NCI-H2081 (cell line): ENCODE measurements at regions not wholly inside any gene's neighbourhood (a gene's known extent, or its start where the extent isn't known, plus 50 kb on each side); places are given as distances from the start of the nearest gene placed in this dataset.
A peak's percentile ranks its signal among the peaks of the same experiment; 100 is the strongest.
"Not testable (repeated sequence)": the region's sequence is repeated elsewhere in the genome, so short reads cannot be mapped to it uniquely, and the experiment has no call there.

Experiments
- DNase-seq, 2 experiments: peaks; one replicate each; lab custom pipeline; 2025; lab: John Stamatoyannopoulos, UW

DNA sequence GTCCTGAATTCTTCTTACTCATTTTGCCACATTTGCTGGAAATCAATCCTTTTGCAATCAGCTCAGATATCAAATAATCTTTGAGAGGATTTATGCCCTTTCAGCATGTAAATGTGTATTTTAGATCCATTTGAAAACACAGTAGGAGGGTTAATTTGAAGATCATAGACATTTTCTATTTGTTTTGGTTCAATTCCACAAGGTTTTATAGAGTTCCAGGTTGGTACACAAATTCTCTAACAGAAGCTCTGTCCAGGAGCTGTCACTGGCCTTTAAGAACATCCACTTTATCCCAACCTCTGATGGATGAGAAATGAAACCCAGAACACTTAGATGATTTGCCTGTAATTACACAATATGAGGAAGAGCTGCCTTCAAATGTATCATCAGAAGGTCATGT is 157.3 kb upstream of the CHAC2 start:
- DNase-seq = no peak

GRCh38 chr2:53609551-53609950 is 158.1 kb upstream of the CHAC2 start:
- DNase-seq = no peak

DNA sequence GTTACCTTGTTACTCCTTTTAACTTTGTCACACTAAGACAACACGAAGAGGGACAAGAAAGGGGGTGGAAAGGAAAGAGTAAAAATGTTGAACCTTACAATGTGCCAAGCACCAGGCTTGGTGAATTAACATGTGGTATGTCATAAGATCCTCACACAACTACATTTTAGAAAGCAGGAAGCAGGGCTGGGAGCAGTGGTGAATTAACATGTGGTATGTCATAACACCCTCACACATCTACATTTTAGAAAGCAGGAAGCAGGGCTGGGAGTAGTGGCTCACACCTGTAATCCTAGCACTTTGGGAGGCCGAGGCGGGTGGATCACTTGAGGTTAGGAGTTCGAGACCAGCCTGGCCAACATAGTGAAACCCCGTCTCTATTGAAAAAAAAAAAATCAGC is 159.3 kb upstream of the CHAC2 start:
- no peak for DNase-seq

DNA sequence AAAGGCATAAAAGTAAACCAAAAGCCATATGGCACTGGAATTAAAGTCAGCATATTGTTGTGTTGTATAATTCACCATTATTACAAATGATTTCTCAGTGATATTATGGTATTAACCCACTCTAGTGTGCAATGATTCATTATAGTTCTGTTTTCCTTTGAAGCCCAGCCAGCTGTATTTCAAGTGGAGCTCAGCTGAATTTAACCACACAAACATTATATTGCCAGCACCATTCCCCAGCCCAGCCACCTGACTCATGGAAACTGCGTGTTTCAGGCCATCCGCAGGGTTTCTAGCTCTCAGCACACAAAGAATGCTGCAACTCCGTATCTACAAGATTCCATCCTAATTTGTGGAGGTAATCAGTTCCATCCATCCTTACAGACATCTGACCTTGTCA is 166.8 kb upstream of the CHAC2 start:
- peak; percentile 21 to 49 for DNase-seq

- DNase-seq = not testable (repeated sequence)
Observed at GRCh38 chr2:53586733-53587612, 180.6 kb upstream of the CHAC2 start.

DNA sequence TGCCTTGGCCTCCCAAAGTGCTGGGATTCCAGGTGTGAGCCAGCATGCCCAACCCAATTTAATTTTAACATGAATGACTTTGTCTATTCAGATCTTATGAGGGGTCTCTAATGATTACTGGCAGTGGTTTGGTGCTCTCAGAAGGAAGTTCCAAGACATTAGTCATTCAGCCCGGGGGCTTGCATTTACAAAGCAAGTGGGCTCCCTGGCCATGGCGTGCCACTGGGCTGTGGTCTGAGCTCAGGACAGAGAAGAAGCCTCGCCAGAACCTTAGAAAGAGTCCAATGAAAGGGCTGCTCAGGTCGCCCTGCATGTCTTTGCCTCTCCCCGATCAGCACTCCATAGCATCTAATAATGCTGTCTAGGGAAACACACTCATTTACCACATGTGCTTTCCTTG is 182.6 kb upstream of the CHAC2 start:
- no peak for DNase-seq

DNA sequence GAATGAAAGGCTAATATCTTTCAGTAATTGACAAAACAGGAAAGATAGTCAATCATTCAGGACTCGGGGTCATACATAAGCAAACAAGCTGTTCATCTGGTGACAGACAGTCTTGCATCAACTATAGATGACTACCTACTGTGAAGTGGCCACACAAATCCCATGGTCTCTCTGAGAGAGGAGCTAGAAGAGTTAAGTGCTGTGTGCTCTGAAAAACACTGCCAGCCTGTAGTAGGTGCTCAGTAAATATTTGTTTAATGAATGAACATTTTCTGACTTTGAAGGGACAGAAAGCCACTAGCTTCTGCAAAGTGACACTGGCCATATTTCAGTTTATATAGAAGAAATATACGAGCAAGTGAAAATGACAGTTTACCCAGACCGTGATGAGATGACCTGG is 184.0 kb upstream of the CHAC2 start:
- DNase-seq = no peak

DNA sequence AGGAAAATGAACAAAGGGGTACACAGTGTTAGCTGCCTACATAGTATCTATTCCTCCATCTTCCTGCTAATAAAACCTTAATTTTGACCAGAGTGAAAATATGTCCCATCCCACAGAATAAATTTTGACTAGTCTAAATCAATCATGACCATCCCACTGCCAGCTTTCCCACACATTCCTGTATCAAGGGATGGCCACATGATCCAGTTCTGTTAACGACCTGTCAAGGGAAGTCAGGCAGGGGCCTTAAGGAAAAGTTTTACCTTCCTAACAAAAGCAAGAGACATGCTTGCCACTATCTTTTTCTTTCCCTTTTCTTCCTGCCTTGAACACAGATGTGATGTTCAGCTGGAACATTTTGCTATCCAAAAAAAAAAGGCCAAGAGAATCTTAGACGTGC is 185.0 kb upstream of the CHAC2 start:
- no peak for DNase-seq

GRCh38 chr2:53576166-53576565 is 191.4 kb upstream of the CHAC2 start:
- no peak for DNase-seq

DNA sequence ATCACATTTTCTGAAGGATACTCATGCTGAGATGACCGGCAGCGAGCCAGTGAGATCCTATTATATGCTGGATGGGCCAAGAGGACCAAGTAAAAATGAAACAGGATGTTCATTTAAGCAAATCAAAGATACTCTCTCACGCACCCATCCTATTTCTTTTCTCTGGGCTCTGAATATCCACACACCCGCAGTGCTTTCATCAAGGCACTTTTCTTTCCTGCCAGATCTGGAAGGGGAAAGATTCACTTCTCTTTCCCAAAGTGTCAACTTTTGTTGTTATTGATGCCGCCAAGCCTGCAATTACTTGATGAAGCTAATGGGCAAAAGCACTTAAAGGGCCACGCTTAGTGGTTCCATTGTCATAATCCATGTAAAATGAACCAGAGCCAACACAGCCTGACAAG is 191.9 kb upstream of the CHAC2 start:
- DNase-seq = peak; percentile 21 to 78

DNA sequence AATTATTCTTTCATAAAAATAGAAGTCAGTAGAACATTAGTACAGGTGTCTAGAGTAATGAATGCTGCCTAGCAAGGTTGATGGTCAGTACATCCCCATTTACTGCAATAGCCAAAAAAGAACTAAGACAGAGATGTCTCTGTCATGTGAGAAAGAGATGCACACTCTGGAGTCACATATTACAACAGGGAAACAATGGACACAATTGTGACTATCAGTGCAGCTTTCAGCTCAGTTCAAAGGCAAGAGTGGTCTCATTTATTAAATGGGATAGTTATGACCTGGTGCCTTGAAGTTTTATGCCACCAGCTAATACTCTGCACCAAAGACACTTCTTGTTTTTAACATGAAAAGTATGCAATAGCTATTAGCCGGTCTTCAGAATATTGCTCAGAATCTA is 194.9 kb upstream of the CHAC2 start:
- DNase-seq = no peak

GRCh38 chr2:53569957-53570727 is 197.5 kb upstream of the CHAC2 start:
- no peak for DNase-seq

- DNase-seq = no peak
Observed at GRCh38 chr2:53568469-53568868, 199.1 kb upstream of the CHAC2 start.

DNA sequence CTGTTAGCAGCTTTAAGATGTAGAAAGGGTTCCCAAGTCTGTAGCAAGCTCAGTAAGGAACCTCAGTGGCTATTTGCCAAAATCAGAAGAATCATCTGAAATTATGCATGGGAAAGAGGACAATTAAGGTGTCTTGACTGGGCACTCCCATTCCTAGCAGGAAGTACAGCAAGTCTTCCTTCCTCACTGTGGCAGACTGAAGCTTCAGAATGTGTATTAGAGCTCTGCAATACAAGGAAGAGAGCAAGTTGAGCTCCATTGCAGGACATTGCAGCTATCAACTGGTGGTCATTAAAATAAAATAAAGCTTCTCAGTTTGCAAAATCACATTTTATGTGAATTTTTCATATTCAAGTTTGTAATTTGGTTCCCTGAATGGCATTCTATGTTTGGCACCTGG is 200.5 kb upstream of the CHAC2 start:
- no peak for DNase-seq

DNA sequence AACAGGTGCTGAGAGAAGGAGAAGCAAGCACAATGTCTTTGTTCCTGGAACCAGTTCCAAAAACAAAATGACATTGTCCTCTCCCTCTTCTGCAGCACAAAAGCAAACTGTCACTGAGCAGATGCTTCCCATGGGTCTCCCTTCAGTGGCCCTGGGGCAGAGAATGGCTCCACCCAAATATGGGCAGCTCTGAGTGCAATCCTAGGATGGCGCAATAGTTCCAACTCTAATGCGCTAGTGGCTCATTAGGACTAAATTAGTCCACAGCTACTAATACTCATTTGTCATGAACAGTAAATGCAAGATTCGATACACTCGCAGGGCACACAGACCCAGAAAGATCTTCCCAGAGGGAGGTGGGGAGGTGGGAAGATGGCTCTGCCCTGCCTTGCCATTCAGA is 205.2 kb upstream of the CHAC2 start:
- DNase-seq = no peak

DNA sequence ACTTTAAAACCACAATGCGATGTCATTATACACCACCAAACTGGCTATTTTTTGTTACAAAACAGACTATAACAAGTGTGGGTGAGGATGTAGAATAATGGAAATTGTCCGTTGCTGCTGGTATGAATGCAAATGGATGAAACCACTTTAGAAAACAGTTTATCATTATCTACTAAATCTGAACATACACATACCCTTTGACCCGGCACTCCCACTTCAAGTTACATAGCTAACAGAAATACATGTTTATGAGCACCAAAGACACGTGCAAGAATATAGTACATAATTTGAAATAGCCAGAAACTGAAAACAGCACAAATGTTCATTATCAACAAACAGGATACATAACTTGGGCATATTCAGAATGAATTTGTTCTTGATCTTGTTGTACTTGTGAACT is 206.4 kb upstream of the CHAC2 start:
- no peak for DNase-seq

- DNase-seq = no peak
Observed at GRCh38 chr2:53559302-53559966, 208.2 kb upstream of the CHAC2 start.

GRCh38 chr2:53558867-53559266 is 208.7 kb upstream of the CHAC2 start:
- DNase-seq = no peak

DNA sequence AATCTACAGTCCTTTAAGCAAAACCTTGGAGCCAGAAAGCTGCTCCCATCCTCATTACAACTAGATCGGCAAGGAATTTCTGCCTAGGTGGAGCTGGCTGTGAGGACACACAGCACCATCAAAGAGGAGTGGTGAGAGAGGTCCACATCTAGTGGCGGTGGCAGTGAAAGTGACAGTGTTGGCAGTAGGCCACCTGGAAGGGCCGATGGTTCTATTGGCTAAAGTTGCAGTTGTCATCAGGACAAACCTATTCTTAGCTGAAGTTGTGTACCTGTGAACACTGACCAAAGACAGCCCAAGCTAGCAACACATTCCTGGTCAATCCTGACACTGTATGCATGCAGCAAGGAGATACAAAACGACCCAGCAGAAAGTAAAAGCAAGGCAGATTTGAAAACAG is 218.1 kb upstream of the CHAC2 start:
- no peak for DNase-seq

GRCh38 chr2:53545604-53546003 is 222.0 kb upstream of the CHAC2 start:
- peak in 1 of 2 experiments; percentile 15 for DNase-seq

- DNase-seq = no peak
Observed at GRCh38 chr2:53544871-53545558, 222.6 kb upstream of the CHAC2 start.

DNA sequence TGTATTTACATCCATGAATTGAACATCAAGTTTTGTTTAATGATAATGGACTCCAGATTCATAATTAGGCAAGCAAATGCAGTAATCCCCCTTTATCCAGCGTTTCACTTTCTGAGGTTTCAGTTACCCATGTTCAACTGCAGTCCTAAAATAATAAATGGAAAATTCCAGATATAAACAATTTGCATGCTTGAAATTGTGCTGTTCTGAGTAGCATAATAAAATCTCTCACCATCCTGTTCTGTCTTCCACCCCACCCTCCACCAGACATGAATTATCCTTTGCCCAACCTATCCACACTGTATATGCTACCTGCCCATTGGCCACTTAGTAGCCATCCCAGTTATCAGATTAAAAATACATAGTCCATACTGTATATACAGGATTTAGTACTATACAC is 224.5 kb upstream of the CHAC2 start:
- DNase-seq = no peak
